Occipital lobe (tissue), 1 donor: ENCODE measurements at regions not wholly inside any gene's neighbourhood (a gene's known extent, or its start where the extent isn't known, plus 50 kb on each side); places are given as distances from the start of the nearest gene placed in this dataset.

ENCODE experiments used
- DNase-seq: peaks from one replicate; lab custom pipeline; 2025; lab: John Stamatoyannopoulos, UW

- DNase-seq: no peak
Observed at GRCh38 chr10:83164156-83164555, 975.2 kb upstream of the GHITM start.

GRCh38 chr10:83165265-83165664 lies 974.0 kb upstream of the GHITM start:
- no peak for DNase-seq

GRCh38 chr10:83166344-83166743 lies 973.0 kb upstream of the GHITM start:
- DNase-seq: no peak

- no peak for DNase-seq
Observed at GRCh38 chr10:83167081-83167480, 972.2 kb upstream of the GHITM start.

- DNase-seq: no peak
Observed at GRCh38 chr10:83176901-83177300, 962.4 kb upstream of the GHITM start.

- no peak for DNase-seq
Observed at GRCh38 chr10:83178526-83178925, 960.8 kb upstream of the GHITM start.

- no peak for DNase-seq
Observed at GRCh38 chr10:83179371-83179770, 959.9 kb upstream of the GHITM start.

- DNase-seq: no peak
Observed at GRCh38 chr10:83182076-83182475, 957.2 kb upstream of the GHITM start.

- DNase-seq: no peak
Observed at GRCh38 chr10:83184641-83185040, 954.7 kb upstream of the GHITM start.

- DNase-seq: no peak
Observed at GRCh38 chr10:83190614-83191013, 948.7 kb upstream of the GHITM start.

GRCh38 chr10:83193026-83193425 lies 946.3 kb upstream of the GHITM start:
- DNase-seq: no peak

GRCh38 chr10:83195021-83195420 lies 944.3 kb upstream of the GHITM start:
- DNase-seq: no peak

GRCh38 chr10:83199374-83199773 lies 939.9 kb upstream of the GHITM start:
- no peak for DNase-seq

GRCh38 chr10:83205861-83206260 lies 933.4 kb upstream of the GHITM start:
- no peak for DNase-seq

- no peak for DNase-seq
Observed at GRCh38 chr10:83212632-83213334, 926.5 kb upstream of the GHITM start.

- DNase-seq: peak; percentile 4
Observed at GRCh38 chr10:83214136-83214535, 925.2 kb upstream of the GHITM start.

GRCh38 chr10:83218205-83218604 lies 921.1 kb upstream of the GHITM start:
- no peak for DNase-seq

- DNase-seq: no peak
Observed at GRCh38 chr10:83222300-83222699, 917.0 kb upstream of the GHITM start.

- no peak for DNase-seq
Observed at GRCh38 chr10:83222832-83223742, 916.2 kb upstream of the GHITM start.

- no peak for DNase-seq
Observed at GRCh38 chr10:83225781-83226180, 913.5 kb upstream of the GHITM start.

GRCh38 chr10:83229991-83230390 lies 909.3 kb upstream of the GHITM start:
- no peak for DNase-seq

- DNase-seq: no peak
Observed at GRCh38 chr10:83233691-83234090, 905.6 kb upstream of the GHITM start.

- DNase-seq: no peak
Observed at GRCh38 chr10:83248106-83248631, 891.1 kb upstream of the GHITM start.
